OCI-LY7 (cell line): ENCODE measurements at regions not wholly inside any gene's neighbourhood (a gene's known extent, or its start where the extent isn't known, plus 50 kb on each side); places are given as distances from the start of the nearest gene placed in this dataset.

ENCODE experiments used
- EZH2phosphoT487 ChIP-seq: fragments of 200-600 bp; sonication (generic); IDR thresholded peaks from 2 replicates; pipeline ENCODE4 v1.6.1; 2018; ENCODE audit warnings: low read depth, borderline replicate concordance, mild to moderate bottlenecking, mixed run types, antibody characterized with exemption, low read length, moderate library complexity, mixed read lengths
- TF ChIP-seq, protein P1 (sequence below): fragments of 200-600 bp; sonication (generic); conservative IDR thresholded peaks from 2 replicates; pipeline ENCODE4 v1.5.1; 2014; ENCODE audit warnings: mild to moderate bottlenecking, antibody characterized with exemption, low read length, moderate library complexity, mixed read lengths

DNA sequence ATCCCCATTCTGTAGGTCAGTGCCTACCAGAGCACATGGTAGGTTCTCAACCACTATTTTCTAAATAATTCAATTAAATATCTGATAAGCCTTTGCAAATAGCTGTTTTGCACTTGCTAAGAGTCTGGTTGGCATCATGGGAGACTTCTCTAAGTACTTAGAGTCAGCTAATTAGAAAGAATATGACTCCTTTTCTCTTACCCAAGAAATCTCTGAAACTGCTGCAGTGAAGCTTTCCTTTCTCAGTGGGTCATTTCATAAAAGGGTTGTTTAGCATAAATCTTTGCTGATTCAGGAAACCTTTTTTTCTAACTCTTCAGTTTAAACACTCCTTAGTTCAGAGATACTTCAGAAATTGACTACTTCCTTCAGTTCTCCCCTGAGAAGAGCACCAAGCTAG lies 438.9 kb downstream of the ADRA2A start:
- TF ChIP-seq, protein P1, sequence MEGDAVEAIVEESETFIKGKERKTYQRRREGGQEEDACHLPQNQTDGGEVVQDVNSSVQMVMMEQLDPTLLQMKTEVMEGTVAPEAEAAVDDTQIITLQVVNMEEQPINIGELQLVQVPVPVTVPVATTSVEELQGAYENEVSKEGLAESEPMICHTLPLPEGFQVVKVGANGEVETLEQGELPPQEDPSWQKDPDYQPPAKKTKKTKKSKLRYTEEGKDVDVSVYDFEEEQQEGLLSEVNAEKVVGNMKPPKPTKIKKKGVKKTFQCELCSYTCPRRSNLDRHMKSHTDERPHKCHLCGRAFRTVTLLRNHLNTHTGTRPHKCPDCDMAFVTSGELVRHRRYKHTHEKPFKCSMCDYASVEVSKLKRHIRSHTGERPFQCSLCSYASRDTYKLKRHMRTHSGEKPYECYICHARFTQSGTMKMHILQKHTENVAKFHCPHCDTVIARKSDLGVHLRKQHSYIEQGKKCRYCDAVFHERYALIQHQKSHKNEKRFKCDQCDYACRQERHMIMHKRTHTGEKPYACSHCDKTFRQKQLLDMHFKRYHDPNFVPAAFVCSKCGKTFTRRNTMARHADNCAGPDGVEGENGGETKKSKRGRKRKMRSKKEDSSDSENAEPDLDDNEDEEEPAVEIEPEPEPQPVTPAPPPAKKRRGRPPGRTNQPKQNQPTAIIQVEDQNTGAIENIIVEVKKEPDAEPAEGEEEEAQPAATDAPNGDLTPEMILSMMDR: no peak
- no peak for TF ChIP-seq EZH2phosphoT487
